Omental fat pad (tissue), 3 donors: ENCODE measurements at regions not wholly inside any gene's neighbourhood (a gene's known extent, or its start where the extent isn't known, plus 50 kb on each side); places are given as distances from the start of the nearest gene placed in this dataset.

ENCODE experiments used
- ATAC-seq: fragments of 150-250 bp; one replicate; pipeline ENCODE4 v1.9.1; 2016; ENCODE audit warnings: mild to moderate bottlenecking, moderate library complexity; ENCODE audit not compliant: low FRiP score
- DNase-seq: peaks from one replicate; pipeline ENCODE4 v3.0.0-alpha.2; 2019; ENCODE audit warnings: low spot score
- TF ChIP-seq, protein P1 (sequence below), 3 donors: fragments of 450-650 bp; IDR thresholded peaks; one replicate each; pipeline ENCODE4 v1.5.1; 2016 to 2017; ENCODE audit warnings: antibody characterized with exemption in 3 of 3, mild to moderate bottlenecking in 3 of 3, moderate library complexity in 2 of 3

GRCh38 chr1:184858288-184858687 lies 103.6 kb upstream of the EDEM3 start:
- TF ChIP-seq, protein P1, sequence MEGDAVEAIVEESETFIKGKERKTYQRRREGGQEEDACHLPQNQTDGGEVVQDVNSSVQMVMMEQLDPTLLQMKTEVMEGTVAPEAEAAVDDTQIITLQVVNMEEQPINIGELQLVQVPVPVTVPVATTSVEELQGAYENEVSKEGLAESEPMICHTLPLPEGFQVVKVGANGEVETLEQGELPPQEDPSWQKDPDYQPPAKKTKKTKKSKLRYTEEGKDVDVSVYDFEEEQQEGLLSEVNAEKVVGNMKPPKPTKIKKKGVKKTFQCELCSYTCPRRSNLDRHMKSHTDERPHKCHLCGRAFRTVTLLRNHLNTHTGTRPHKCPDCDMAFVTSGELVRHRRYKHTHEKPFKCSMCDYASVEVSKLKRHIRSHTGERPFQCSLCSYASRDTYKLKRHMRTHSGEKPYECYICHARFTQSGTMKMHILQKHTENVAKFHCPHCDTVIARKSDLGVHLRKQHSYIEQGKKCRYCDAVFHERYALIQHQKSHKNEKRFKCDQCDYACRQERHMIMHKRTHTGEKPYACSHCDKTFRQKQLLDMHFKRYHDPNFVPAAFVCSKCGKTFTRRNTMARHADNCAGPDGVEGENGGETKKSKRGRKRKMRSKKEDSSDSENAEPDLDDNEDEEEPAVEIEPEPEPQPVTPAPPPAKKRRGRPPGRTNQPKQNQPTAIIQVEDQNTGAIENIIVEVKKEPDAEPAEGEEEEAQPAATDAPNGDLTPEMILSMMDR (IDR thresholded peaks at IDR 0.05) = no peak
- ATAC-seq = no peak
- DNase-seq = no peak

DNA sequence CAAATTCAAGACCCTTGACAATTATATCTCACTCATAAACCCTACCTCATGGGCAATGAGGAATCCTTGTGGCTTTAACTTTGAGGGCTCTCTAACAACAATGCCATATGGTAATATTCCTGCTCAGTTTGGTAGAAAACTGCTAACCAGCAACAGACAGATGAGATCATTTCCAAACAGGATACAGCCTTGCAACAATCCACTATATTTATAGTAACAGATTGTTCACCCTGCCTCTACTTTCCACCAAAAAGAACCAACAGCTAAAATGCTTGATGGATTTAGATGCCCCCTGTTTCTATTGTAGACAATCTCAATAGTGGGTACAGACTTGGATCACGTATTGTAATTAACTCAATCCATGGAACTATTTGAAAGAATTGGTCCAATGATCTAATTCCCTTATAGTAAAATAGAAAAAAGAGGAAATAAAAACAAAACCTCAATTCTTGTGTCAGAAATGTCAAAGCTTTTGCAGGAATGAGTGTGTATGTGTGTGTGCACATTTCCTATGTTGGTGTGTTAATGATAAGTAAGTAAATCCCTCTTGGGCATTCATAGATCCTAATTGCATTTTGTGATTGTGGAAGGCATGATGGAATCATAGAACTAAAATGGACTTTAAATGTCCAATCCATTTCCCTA lies 100.0 kb upstream of the EDEM3 start:
- TF ChIP-seq, protein P1 (IDR thresholded peaks at IDR 0.05) = no peak
- DNase-seq (no peak), ATAC-seq (no peak)

DNA sequence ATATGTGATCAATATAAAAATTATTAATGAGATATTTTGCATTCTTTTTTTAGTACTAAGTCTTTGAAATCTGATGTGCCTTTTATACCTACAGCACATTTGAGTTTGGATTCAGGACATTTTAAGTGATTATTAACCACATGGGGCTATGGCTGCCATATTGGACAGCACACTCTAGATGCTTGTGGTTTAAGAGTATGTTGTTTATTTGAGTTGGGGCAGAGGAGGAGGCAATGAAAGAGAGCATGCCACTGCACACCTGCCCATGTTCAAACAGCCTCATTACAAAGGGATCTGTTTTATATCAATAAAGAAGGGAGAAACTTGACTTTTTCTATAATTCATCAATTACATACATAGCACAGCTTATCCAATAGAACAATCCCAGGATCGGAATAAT lies 99.4 kb upstream of the EDEM3 start:
- no peak for ATAC-seq
- DNase-seq = no peak
- TF ChIP-seq, protein P1 (IDR thresholded peaks at IDR 0.05) = no peak

GRCh38 chr1:184851822-184852746 lies 97.4 kb upstream of the EDEM3 start:
- no peak for DNase-seq
- no peak for ATAC-seq
- TF ChIP-seq, protein P1 (IDR thresholded peaks at IDR 0.05) = no peak

GRCh38 chr1:184843732-184844495 lies 89.3 kb upstream of the EDEM3 start:
- ATAC-seq = no peak
- TF ChIP-seq, protein P1 (IDR thresholded peaks at IDR 0.05) = no peak
- no peak for DNase-seq

DNA sequence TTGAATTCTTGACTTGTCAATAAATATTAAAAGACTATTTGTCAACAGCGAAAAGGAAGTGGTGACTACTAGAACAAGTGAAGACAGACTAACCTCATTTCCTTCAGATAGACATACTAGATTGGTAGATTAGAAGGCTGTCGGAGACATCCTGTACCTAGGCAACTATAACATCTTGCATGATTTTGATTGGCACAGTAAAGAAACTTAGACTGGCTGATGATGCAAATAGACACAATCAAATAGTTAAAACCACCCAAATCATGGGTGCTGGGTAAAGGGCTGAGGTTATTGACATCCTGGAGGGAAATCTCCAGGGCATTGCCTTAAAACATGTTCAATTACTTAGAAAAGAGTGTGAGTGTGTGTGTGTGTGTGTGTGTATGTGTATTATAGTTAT lies 85.9 kb upstream of the EDEM3 start:
- TF ChIP-seq, protein P1 (IDR thresholded peaks at IDR 0.05) = no peak
- DNase-seq (no peak), ATAC-seq (no peak)
